ENCODE measurements at regions not wholly inside any gene's neighbourhood (a gene's known extent, or its start where the extent isn't known, plus 50 kb on each side); places are given as distances from the start of the nearest gene placed in this dataset.
A peak's percentile ranks its signal among the peaks of the same experiment; 100 is the strongest.

DNA sequence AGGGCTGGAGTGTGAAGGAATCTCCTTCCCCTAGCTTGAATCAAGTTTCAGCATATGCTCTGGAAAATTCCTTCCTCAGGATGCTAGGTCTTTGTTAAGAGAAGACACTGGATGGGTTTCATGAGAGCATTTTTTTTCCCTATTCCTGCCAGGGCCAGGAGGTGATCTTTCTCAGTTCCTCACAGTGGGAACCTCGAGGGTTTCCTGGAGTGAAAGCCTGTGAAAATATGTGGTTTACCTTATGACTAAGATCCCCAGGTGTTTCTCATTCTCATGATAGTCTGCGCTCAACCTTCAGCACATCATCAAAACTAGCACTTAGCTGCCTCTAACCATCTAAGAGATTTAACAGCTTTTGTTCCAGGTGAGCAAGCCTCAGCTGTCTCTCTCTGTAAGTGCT lies 985.3 kb upstream of the FAT3 start:
- Histone ChIP-seq H3K9me3 (ENCODE audit: low read depth, low read length, poor library complexity, severe bottlenecking) (no peaks in the 10 kb centered on the region), H3K27me3 (replicated peaks; ENCODE audit: insufficient read depth, low read depth, low read length, poor library complexity) (no peaks in the 10 kb centered on the region), H3K4me1 (ENCODE audit: insufficient read depth, low read length, poor library complexity, severe bottlenecking) (peaks cover 17% of the 10 kb centered on the region), H3K27ac (ENCODE audit: low read depth, low read length, poor library complexity, severe bottlenecking) (no peak overlapping the region), H3K4me3 (ENCODE audit: low read depth, low read length, poor library complexity, severe bottlenecking) (no peak overlapping the region), H3K36me3 (ENCODE audit: insufficient read depth, low read length, poor library complexity, severe bottlenecking) (no peaks in the 10 kb centered on the region)
- intact Hi-C loops (cut with micrococcal nuclease; ENCODE audit: unreplicated experiment), result no loop called here
- TF ChIP-seq EZH2 (IDR thresholded peaks at IDR 0.05; ENCODE audit: borderline replicate concordance, low read depth, low read length, poor library complexity, severe bottlenecking), result no peak
- TF ChIP-seq, protein P1, sequence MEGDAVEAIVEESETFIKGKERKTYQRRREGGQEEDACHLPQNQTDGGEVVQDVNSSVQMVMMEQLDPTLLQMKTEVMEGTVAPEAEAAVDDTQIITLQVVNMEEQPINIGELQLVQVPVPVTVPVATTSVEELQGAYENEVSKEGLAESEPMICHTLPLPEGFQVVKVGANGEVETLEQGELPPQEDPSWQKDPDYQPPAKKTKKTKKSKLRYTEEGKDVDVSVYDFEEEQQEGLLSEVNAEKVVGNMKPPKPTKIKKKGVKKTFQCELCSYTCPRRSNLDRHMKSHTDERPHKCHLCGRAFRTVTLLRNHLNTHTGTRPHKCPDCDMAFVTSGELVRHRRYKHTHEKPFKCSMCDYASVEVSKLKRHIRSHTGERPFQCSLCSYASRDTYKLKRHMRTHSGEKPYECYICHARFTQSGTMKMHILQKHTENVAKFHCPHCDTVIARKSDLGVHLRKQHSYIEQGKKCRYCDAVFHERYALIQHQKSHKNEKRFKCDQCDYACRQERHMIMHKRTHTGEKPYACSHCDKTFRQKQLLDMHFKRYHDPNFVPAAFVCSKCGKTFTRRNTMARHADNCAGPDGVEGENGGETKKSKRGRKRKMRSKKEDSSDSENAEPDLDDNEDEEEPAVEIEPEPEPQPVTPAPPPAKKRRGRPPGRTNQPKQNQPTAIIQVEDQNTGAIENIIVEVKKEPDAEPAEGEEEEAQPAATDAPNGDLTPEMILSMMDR (conservative IDR thresholded peaks at IDR 0.05; ENCODE audit: low read depth, low read length), result no peak
- ChIA-PET POLR2A (ENCODE audit: low non-redundant PET) (no interaction called here), CTCF (no interaction called here)
- no peak for DNase-seq (ENCODE audit: low spot score)
- no TSS peak for BruUV-seq (replicated peaks)

DNA sequence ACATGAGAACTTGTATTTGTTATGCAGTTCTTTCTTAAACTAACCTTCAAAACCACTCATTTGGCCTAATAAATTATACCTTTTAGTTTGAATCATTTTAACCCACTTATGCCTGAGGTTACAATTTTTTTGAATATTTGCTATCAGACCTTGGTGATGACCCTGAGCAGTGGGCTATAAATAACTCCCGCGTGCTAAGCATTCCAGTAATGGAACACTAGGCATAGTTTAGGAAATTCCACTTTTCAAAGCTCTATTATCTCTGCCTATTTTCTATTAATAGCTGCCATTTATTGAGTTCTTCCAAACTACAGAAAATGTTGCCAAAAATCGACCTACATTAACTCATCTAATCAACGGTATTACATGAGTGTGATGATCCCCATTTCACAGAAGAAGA lies 993.4 kb upstream of the FAT3 start:
- peak; percentile 35 for DNase-seq (ENCODE audit: low spot score)
- no peaks in the 10 kb centered on the region for H3K9me3 ChIP-seq (ENCODE audit: low read depth, low read length, poor library complexity, severe bottlenecking)
- no TSS peak for BruUV-seq (replicated peaks)
- no peak for TF ChIP-seq EZH2 (IDR thresholded peaks at IDR 0.05; ENCODE audit: borderline replicate concordance, low read depth, low read length, poor library complexity, severe bottlenecking)
- TF ChIP-seq, protein P1 (conservative IDR thresholded peaks at IDR 0.05; ENCODE audit: low read depth, low read length), result no peak
- ChIA-PET POLR2A (ENCODE audit: low non-redundant PET) (interaction anchor here (0.6 kb wide), 1 partner anchor 52 kb away, joined by 4 read pairs; no protein-coding TSS in a partner anchor), CTCF (no interaction called here)
- no peaks in the 10 kb centered on the region for H3K36me3 ChIP-seq (ENCODE audit: insufficient read depth, low read length, poor library complexity, severe bottlenecking)
- H3K27ac ChIP-seq (ENCODE audit: low read depth, low read length, poor library complexity, severe bottlenecking), result no peak overlapping the region
- peaks cover 19% of the 10 kb centered on the region for H3K4me1 ChIP-seq (ENCODE audit: insufficient read depth, low read length, poor library complexity, severe bottlenecking)
- H3K27me3 ChIP-seq (replicated peaks; ENCODE audit: insufficient read depth, low read depth, low read length, poor library complexity), result no peaks in the 10 kb centered on the region
- H3K4me3 ChIP-seq (ENCODE audit: low read depth, low read length, poor library complexity, severe bottlenecking), result no peak overlapping the region
- intact Hi-C loops (cut with micrococcal nuclease; ENCODE audit: unreplicated experiment), result no loop called here

DNA sequence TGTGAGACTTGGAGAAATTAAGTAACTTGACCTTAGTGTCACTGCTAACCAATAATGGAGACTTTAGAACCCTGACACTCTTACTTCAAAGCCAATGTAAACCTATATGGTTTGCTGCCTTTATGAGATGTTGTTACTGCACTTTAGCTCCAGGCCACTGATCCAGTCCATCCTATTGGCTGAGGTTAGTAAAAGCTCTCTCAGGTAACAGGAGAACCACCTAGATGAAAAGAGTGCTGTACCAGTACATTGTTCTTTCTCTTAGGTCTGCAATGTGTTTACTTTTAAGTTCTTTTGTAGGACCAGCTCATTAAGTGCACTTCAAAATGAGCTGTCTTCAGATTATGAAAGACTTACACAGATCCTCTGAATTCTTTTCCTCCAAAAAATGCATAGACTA lies 994.0 kb upstream of the FAT3 start:
- TF ChIP-seq, protein P1 (conservative IDR thresholded peaks at IDR 0.05; ENCODE audit: low read depth, low read length), result no peak
- TF ChIP-seq EZH2 (IDR thresholded peaks at IDR 0.05; ENCODE audit: borderline replicate concordance, low read depth, low read length, poor library complexity, severe bottlenecking), result no peak
- H3K27ac ChIP-seq (ENCODE audit: low read depth, low read length, poor library complexity, severe bottlenecking), result no peak overlapping the region
- H3K4me1 ChIP-seq (ENCODE audit: insufficient read depth, low read length, poor library complexity, severe bottlenecking), result peaks cover 19% of the 10 kb centered on the region
- no peak overlapping the region for H3K4me3 ChIP-seq (ENCODE audit: low read depth, low read length, poor library complexity, severe bottlenecking)
- CTCF ChIA-PET, result no interaction called here
- POLR2A ChIA-PET (ENCODE audit: low non-redundant PET), result interaction anchor here (0.6 kb wide), 2 partner anchors 52 to 639 kb away, joined by 3 to 4 read pairs; no protein-coding TSS in a partner anchor
- no peak for DNase-seq (ENCODE audit: low spot score)
- no TSS peak for BruUV-seq (replicated peaks)
- no peaks in the 10 kb centered on the region for H3K9me3 ChIP-seq (ENCODE audit: low read depth, low read length, poor library complexity, severe bottlenecking)
- H3K36me3 ChIP-seq (ENCODE audit: insufficient read depth, low read length, poor library complexity, severe bottlenecking), result no peaks in the 10 kb centered on the region
- H3K27me3 ChIP-seq (replicated peaks; ENCODE audit: insufficient read depth, low read depth, low read length, poor library complexity), result no peaks in the 10 kb centered on the region
- intact Hi-C loops (cut with micrococcal nuclease; ENCODE audit: unreplicated experiment), result no loop called here
